ENCODE measurements at regions not wholly inside any gene's neighbourhood (a gene's known extent, or its start where the extent isn't known, plus 50 kb on each side); places are given as distances from the start of the nearest gene placed in this dataset.

DNA sequence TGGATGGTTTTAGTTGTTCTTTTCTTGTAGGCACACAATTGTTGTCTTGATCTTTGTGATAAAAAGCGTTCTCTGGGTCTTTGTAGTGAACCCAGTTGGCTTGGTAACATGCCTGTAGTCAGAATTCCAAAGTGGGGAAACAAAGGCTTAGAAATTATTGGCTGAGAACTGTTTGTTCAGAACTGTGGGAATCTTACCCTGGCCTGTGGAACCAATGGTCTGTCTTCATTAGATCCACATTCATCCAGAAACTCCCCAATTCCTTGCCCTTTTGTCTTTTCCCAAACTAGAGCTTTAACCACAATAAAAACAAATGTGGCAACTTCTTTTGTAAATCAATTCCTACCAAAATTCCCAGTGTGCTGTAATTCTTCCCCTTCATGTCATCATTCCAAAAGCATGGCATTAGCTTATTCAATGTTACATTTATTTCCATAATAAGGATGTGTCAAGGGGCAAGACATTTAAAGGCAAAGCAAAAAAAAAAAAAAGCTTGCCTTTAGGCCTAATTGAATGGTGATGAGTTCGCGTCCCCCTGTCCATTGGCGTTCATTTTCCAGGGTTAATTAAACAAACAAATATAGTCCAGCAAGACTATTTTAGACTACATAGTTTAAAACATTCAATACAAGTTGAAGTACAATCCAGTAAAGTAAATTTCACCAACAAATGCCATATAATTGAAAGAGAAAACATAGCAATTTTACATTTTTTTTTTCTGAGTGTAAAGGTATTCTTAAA lies 249.8 kb upstream of the ZNF608 start:
- no peaks in the 10 kb centered on the region for H3K36me3 ChIP-seq
- no peaks in the 10 kb centered on the region for H3K4me1 ChIP-seq
- no peak for TF ChIP-seq CTCF (IDR thresholded peaks at IDR 0.05; ENCODE audit: borderline replicate concordance)
- H3K27ac ChIP-seq (replicated peaks): no peak overlapping the region
- no peak for DNase-seq
- no peaks in the 10 kb centered on the region for H3K27me3 ChIP-seq (ENCODE audit: low read depth)
- no peaks in the 10 kb centered on the region for H3K9me3 ChIP-seq (replicated peaks)
- H3K4me3 ChIP-seq: no peak overlapping the region
- intact Hi-C loops (cut with micrococcal nuclease): no loop called here

GRCh38 chr5:124996764-124997077 lies 250.3 kb upstream of the ZNF608 start:
- H3K27ac ChIP-seq (replicated peaks): no peak overlapping the region
- no peaks in the 10 kb centered on the region for H3K4me1 ChIP-seq
- TF ChIP-seq CTCF (IDR thresholded peaks at IDR 0.05; ENCODE audit: borderline replicate concordance): no peak
- intact Hi-C loops (cut with micrococcal nuclease): no loop called here
- no peaks in the 10 kb centered on the region for H3K27me3 ChIP-seq (ENCODE audit: low read depth)
- no peaks in the 10 kb centered on the region for H3K9me3 ChIP-seq (replicated peaks)
- no peak for DNase-seq
- no peak overlapping the region for H3K4me3 ChIP-seq
- H3K36me3 ChIP-seq: no peaks in the 10 kb centered on the region

- Histone ChIP-seq H3K4me1 (no peaks in the 10 kb centered on the region), H3K4me3 (no peak overlapping the region), H3K27me3 (ENCODE audit: low read depth) (no peaks in the 10 kb centered on the region), H3K9me3 (replicated peaks) (no peaks in the 10 kb centered on the region), H3K27ac (replicated peaks) (no peak overlapping the region), H3K36me3 (no peaks in the 10 kb centered on the region)
- intact Hi-C loops (cut with micrococcal nuclease): no loop called here
- no peak for TF ChIP-seq CTCF (IDR thresholded peaks at IDR 0.05; ENCODE audit: borderline replicate concordance)
- no peak for DNase-seq
These were observed 250.9 kb upstream of the ZNF608 start for GRCh38 chr5:124997186-124997893.

DNA sequence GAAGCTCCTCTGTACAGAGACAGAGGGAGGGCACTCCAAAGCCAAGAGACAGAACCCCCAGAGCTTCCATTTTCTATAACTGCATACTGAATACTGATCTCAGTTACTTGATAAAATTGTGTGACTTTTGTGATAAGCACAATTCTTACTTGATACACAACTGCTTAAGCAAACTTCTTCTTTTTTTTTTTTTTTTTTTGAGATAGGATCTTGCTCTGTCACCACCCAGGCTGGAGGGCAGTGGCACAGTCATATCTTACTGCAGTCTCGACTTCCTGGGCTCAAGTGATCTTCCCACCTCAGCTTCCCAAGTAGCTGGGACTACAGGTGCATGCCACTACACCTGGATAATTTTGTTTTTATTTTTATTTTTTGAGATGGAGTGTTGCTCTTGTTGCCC lies 252.1 kb upstream of the ZNF608 start:
- Histone ChIP-seq H3K27me3 (ENCODE audit: low read depth) (no peaks in the 10 kb centered on the region), H3K4me1 (no peaks in the 10 kb centered on the region), H3K36me3 (no peaks in the 10 kb centered on the region), H3K27ac (replicated peaks) (no peak overlapping the region), H3K4me3 (no peak overlapping the region), H3K9me3 (replicated peaks) (no peaks in the 10 kb centered on the region)
- intact Hi-C loops (cut with micrococcal nuclease): no loop called here
- DNase-seq: no peak
- TF ChIP-seq CTCF (IDR thresholded peaks at IDR 0.05; ENCODE audit: borderline replicate concordance): no peak

- no peak overlapping the region for H3K4me3 ChIP-seq
- intact Hi-C loops (cut with micrococcal nuclease): no loop called here
- no peak overlapping the region for H3K27ac ChIP-seq (replicated peaks)
- H3K36me3 ChIP-seq: no peaks in the 10 kb centered on the region
- no peak for TF ChIP-seq CTCF (IDR thresholded peaks at IDR 0.05; ENCODE audit: borderline replicate concordance)
- no peaks in the 10 kb centered on the region for H3K27me3 ChIP-seq (ENCODE audit: low read depth)
- DNase-seq: no peak
- H3K9me3 ChIP-seq (replicated peaks): no peaks in the 10 kb centered on the region
- H3K4me1 ChIP-seq: no peaks in the 10 kb centered on the region
These were observed 256.5 kb upstream of the ZNF608 start for GRCh38 chr5:125002727-125003598.

Data from left ventricle myocardium inferior (tissue), 1 donor.